ENCODE measurements at regions not wholly inside any gene's neighbourhood (a gene's known extent, or its start where the extent isn't known, plus 50 kb on each side); places are given as distances from the start of the nearest gene placed in this dataset.
A peak's percentile ranks its signal among the peaks of the same experiment; 100 is the strongest.

GRCh38 chr13:33717775-33718174 is 100.2 kb upstream of the RFC3 start:
- DNase-seq (ENCODE audit: low spot score) = no peak

- peak; percentile 25 for DNase-seq (ENCODE audit: low spot score)
Observed at GRCh38 chr13:33721724-33722123, 96.2 kb upstream of the RFC3 start.

- DNase-seq (ENCODE audit: low spot score) = peak; percentile 9
Observed at GRCh38 chr13:33722216-33722915, 95.6 kb upstream of the RFC3 start.

- no peak for DNase-seq (ENCODE audit: low spot score)
Observed at GRCh38 chr13:33723365-33723764, 94.6 kb upstream of the RFC3 start.

GRCh38 chr13:33723772-33724435 is 94.0 kb upstream of the RFC3 start:
- peak; percentile 38 for DNase-seq (ENCODE audit: low spot score)

GRCh38 chr13:33725340-33725739 is 92.6 kb upstream of the RFC3 start:
- DNase-seq (ENCODE audit: low spot score) = no peak

- DNase-seq (ENCODE audit: low spot score) = no peak
Observed at GRCh38 chr13:33727297-33728083, 90.5 kb upstream of the RFC3 start.

- DNase-seq (ENCODE audit: low spot score) = no peak
Observed at GRCh38 chr13:33728271-33729037, 89.5 kb upstream of the RFC3 start.

GRCh38 chr13:33730147-33730546 is 87.8 kb upstream of the RFC3 start:
- no peak for DNase-seq (ENCODE audit: low spot score)

GRCh38 chr13:33730619-33731018 is 87.3 kb upstream of the RFC3 start:
- no peak for DNase-seq (ENCODE audit: low spot score)

- no peak for DNase-seq (ENCODE audit: low spot score)
Observed at GRCh38 chr13:33735276-33735675, 82.7 kb upstream of the RFC3 start.

- DNase-seq (ENCODE audit: low spot score) = no peak
Observed at GRCh38 chr13:33739254-33739653, 78.7 kb upstream of the RFC3 start.

GRCh38 chr13:33740134-33740538 is 77.8 kb upstream of the RFC3 start:
- DNase-seq (ENCODE audit: low spot score) = no peak

- no peak for DNase-seq (ENCODE audit: low spot score)
Observed at GRCh38 chr13:33742321-33742720, 75.6 kb upstream of the RFC3 start.

- no peak for DNase-seq (ENCODE audit: low spot score)
Observed at GRCh38 chr13:33743438-33744368, 74.2 kb upstream of the RFC3 start.

GRCh38 chr13:33744589-33745369 is 73.2 kb upstream of the RFC3 start:
- DNase-seq (ENCODE audit: low spot score) = no peak

GRCh38 chr13:33745370-33746324 is 72.3 kb upstream of the RFC3 start:
- no peak for DNase-seq (ENCODE audit: low spot score)

GRCh38 chr13:33746867-33747266 is 71.1 kb upstream of the RFC3 start:
- no peak for DNase-seq (ENCODE audit: low spot score)

- DNase-seq (ENCODE audit: low spot score) = no peak
Observed at GRCh38 chr13:33751151-33751550, 66.8 kb upstream of the RFC3 start.

Data from hepatic stellate cell (primary cell).